Suprapubic skin (tissue), 4 donors: ENCODE measurements at regions not wholly inside any gene's neighbourhood (a gene's known extent, or its start where the extent isn't known, plus 50 kb on each side); places are given as distances from the start of the nearest gene placed in this dataset.
"Not testable (repeated sequence)": the region's sequence is repeated elsewhere in the genome, so short reads cannot be mapped to it uniquely, and the experiment has no call there.

Source experiments
- DNase-seq, 2 donors: peaks; one replicate each; pipeline ENCODE4 v3.0.0-alpha.2; 2019; ENCODE audit warnings: low spot score in 2 of 2
- H3K27ac ChIP-seq: fragments of 200-600 bp; sonication (generic); one replicate; pipeline ENCODE4 v1.5.1; 2019
- H3K27me3 ChIP-seq: fragments of 200-600 bp; sonication (generic); one replicate; pipeline ENCODE4 v1.5.1; 2019
- H3K36me3 ChIP-seq: fragments of 200-600 bp; sonication (generic); one replicate; pipeline ENCODE4 v1.5.1; 2019
- H3K4me1 ChIP-seq: fragments of 200-600 bp; sonication (generic); one replicate; pipeline ENCODE4 v1.5.1; 2019
- H3K4me3 ChIP-seq: fragments of 200-600 bp; sonication (generic); one replicate; pipeline ENCODE4 v1.5.1; 2019; ENCODE audit warnings: mild to moderate bottlenecking
- H3K9me3 ChIP-seq: fragments of 200-600 bp; sonication (generic); one replicate; pipeline ENCODE4 v1.5.1; 2019
- CTCF ChIP-seq, 2 donors: fragments of 200-600 bp in 1 of 2; fragments of 450-650 bp in 1 of 2; sonication (generic) in 1 of 2; IDR thresholded peaks; one replicate each; pipeline ENCODE4 v1.5.1; 2016 to 2019; ENCODE audit warnings: antibody characterized with exemption in 2 of 2, mild to moderate bottlenecking in 1 of 2, moderate library complexity in 1 of 2
- EP300 ChIP-seq: sonication (generic); formaldehyde crosslinking; IDR thresholded peaks from one replicate; pipeline ENCODE4 v1.6.1; 2017; ENCODE audit warnings: antibody characterized with exemption
- POLR2A ChIP-seq, 2 donors: fragments of 450-650 bp; IDR thresholded peaks; one replicate each; pipeline ENCODE4 v1.6.1; 2017; ENCODE audit warnings: antibody characterized with exemption in 2 of 2, mild to moderate bottlenecking in 2 of 2, moderate library complexity in 2 of 2
- POLR2AphosphoS5 ChIP-seq, 3 donors: sonication (generic); formaldehyde crosslinking; IDR thresholded peaks; one replicate each; pipeline ENCODE4 v1.6.1; 2017; ENCODE audit warnings: antibody characterized with exemption in 3 of 3
- WGBS: methylation state at CpG from one replicate; pipeline ENCODE4 v1.1.5; 2018; 5-methylcytosine and 5-hydroxymethylcytosine counted together

- Histone ChIP-seq H3K4me1 (peaks cover 3% of the 10 kb centered on the region), H3K27me3 (no peaks in the 10 kb centered on the region), H3K27ac (no peak overlapping the region), H3K4me3 (no peak overlapping the region), H3K9me3 (no peaks in the 10 kb centered on the region), H3K36me3 (no peaks in the 10 kb centered on the region)
- no peak for DNase-seq
- WGBS: 49% methylated on average over 13 of the region's 13 CpGs
- TF ChIP-seq CTCF (IDR thresholded peaks at IDR 0.05) (no peak), EP300 (no peak), POLR2A (IDR thresholded peaks at IDR 0.05) (no peak), POLR2AphosphoS5 (IDR thresholded peaks at IDR 0.05) (no peak)
These were observed 92.1 kb upstream of the CREB1 start for GRCh38 chr2:207437524-207438143.

GRCh38 chr2:207438414-207439126 lies 91.2 kb upstream of the CREB1 start:
- Histone ChIP-seq H3K4me1 (peaks cover 3% of the 10 kb centered on the region), H3K9me3 (no peaks in the 10 kb centered on the region), H3K4me3 (no peak overlapping the region), H3K27me3 (no peaks in the 10 kb centered on the region), H3K36me3 (no peaks in the 10 kb centered on the region), H3K27ac (no peak overlapping the region)
- TF ChIP-seq POLR2AphosphoS5 (IDR thresholded peaks at IDR 0.05) (no peak), EP300 (no peak), CTCF (IDR thresholded peaks at IDR 0.05) (no peak), POLR2A (IDR thresholded peaks at IDR 0.05) (no peak)
- no peak for DNase-seq
- 92% methylated on average over 3 of the region's 3 CpGs for WGBS

- not testable (repeated sequence) for H3K4me1 ChIP-seq, H3K27ac ChIP-seq, H3K27me3 ChIP-seq, DNase-seq, H3K36me3 ChIP-seq, H3K4me3 ChIP-seq, H3K9me3 ChIP-seq
These were observed 89.9 kb upstream of the CREB1 start for GRCh38 chr2:207439881-207440280.

- H3K27ac ChIP-seq: no peak overlapping the region
- H3K4me1 ChIP-seq: no peaks in the 10 kb centered on the region
- DNase-seq: no peak
- no peaks in the 10 kb centered on the region for H3K36me3 ChIP-seq
- H3K4me3 ChIP-seq: no peak overlapping the region
- no peak for TF ChIP-seq POLR2AphosphoS5 (IDR thresholded peaks at IDR 0.05)
- TF ChIP-seq EP300: no peak
- no peak for TF ChIP-seq CTCF (IDR thresholded peaks at IDR 0.05)
- no peak for TF ChIP-seq POLR2A (IDR thresholded peaks at IDR 0.05)
- 85% methylated on average over 4 of the region's 4 CpGs for WGBS
- H3K9me3 ChIP-seq: no peaks in the 10 kb centered on the region
- no peaks in the 10 kb centered on the region for H3K27me3 ChIP-seq
These were observed 85.0 kb upstream of the CREB1 start for GRCh38 chr2:207444756-207445155.

- H3K4me3 ChIP-seq: no peak overlapping the region
- no peaks in the 10 kb centered on the region for H3K27me3 ChIP-seq
- TF ChIP-seq CTCF (IDR thresholded peaks at IDR 0.05) (no peak), EP300 (no peak), POLR2AphosphoS5 (IDR thresholded peaks at IDR 0.05) (no peak), POLR2A (IDR thresholded peaks at IDR 0.05) (no peak)
- no peaks in the 10 kb centered on the region for H3K36me3 ChIP-seq
- WGBS: 57% methylated on average over 6 of the region's 6 CpGs
- H3K27ac ChIP-seq: no peak overlapping the region
- no peaks in the 10 kb centered on the region for H3K9me3 ChIP-seq
- no peaks in the 10 kb centered on the region for H3K4me1 ChIP-seq
- no peak for DNase-seq
These were observed 83.1 kb upstream of the CREB1 start for GRCh38 chr2:207446653-207447052.
